SK-N-DZ (cell line): ENCODE measurements at regions not wholly inside any gene's neighbourhood (a gene's known extent, or its start where the extent isn't known, plus 50 kb on each side); places are given as distances from the start of the nearest gene placed in this dataset.
"Not testable (repeated sequence)": the region's sequence is repeated elsewhere in the genome, so short reads cannot be mapped to it uniquely, and the experiment has no call there.

Experiments
- DNase-seq: peaks from one replicate; pipeline ENCODE4 v3.0.0-alpha.2; 2015; ENCODE audit warnings: low spot score

DNA sequence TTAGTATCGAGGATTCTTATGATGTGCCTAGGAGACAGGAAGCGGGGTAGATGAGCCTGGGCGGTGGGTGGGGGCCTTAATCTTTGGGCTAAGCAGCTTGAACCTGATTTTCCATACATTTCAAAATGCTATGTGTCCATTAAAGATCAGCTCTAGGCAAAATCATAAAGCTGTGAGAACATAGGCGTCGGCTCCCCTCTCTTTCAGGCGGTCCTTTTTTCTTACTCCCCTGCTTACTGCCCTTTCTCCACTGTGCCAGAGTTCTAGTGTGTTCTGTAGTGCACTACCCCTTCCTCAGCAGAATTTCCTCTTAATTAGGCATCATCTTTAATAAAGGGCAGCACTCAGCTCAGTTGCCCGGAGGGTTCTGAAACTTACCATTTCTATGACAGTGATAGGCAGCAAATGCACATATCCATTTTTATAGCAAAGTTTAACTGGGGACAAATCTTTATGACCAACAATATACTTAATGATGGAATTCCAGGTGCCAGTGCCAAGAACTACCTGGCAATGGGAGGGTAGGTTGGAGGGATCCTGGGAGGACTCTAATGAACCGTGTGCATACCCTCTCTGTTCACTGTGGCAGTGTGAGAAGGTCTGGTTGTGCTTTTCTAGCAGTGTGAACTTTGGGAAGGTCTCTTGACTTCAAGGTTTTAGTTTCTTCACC, 404.5 kb upstream of the TPM1 start:
- DNase-seq, result no peak

DNA sequence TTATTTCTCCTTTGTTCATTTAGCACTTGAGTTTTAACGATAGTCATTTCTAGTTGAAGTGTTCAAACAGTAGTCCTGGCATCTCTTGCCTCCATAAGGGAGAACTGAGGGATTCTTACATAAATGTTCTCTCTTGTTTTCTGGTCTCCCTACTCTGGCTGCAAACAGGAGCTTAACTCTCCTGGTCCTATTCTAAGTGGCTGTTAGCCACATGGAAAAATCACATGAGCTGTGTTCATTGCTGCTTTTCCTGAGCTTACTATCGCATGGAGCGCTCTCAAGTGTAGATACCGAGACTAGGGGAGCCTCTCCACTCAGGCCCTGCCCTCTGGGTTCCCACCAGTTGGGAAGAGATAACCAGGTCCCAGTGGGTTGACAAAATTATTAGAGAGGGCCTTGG, 403.1 kb upstream of the TPM1 start:
- no peak for DNase-seq

DNA sequence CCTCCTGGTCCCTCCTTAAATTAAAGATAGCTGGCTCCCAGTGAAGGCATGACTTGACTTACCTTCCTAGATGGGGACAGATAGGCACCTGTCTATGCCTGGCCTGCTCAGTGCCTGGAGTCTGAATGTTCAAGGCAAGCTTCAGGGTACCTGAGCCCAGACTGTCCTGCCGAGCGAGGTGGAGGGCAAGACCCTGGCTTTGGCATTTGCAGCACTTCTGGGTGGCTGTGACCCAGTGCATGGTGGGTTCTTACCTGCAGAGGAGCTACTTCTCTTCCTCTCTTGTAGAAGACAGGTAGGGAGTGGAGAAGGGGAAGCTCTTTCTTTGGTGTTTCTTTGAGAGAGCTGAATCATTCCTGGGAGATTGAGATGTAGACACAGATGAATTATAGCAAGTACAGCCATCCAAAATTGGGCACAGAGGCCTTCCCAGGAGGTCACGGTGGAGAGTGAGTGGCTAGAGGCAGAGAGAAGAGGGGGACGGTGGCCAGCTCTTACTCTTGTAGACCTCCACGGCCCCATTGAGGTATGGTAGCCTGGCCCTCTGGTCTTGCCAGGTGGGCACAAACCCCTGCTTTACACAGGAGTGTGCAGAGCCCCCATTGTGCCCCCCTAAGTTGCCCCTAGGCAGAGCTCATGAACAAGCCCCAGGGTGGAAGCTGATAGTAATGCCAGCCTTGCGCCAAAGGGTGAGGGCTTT, 402.5 kb upstream of the TPM1 start:
- DNase-seq, result no peak

DNA sequence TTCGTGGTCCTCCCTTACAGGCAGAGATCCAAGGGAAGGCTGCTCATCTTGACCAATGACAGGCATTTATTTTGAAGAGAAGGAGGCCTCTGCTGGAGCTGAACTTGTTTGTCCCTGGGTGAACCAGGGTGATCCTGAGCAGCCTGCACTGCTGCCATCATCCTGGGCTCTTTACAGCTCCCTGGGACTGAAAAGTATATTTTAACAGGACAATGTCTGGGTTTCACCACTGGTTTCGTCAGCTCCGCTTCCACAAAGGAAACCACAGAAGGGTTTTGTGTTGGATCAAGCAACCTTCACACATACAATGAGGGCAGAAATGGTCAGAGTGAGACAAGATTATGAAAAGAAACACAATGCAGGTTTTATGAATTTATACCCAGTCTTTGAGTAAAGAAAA, 400.7 kb upstream of the TPM1 start:
- DNase-seq, result no peak

DNA sequence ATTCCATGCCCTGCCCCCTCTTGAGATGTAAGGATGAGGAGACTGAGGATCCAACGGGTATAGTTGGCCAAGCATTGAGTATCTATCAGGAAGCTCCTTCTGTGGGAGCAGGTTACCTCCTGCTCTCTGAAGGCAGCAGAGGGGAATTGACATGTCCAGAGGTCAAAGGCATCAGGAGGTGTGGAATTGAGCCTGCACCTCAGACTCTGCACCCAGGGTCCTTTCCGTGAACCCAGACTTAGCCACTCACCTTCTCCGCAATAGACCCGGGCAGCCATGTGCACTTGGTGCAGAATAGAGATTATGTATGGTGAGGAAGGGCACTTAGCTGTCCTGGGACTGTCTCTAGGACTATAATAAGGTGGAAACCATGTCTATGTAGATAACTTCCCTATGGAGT, 399.0 kb upstream of the TPM1 start:
- DNase-seq, result no peak

DNA sequence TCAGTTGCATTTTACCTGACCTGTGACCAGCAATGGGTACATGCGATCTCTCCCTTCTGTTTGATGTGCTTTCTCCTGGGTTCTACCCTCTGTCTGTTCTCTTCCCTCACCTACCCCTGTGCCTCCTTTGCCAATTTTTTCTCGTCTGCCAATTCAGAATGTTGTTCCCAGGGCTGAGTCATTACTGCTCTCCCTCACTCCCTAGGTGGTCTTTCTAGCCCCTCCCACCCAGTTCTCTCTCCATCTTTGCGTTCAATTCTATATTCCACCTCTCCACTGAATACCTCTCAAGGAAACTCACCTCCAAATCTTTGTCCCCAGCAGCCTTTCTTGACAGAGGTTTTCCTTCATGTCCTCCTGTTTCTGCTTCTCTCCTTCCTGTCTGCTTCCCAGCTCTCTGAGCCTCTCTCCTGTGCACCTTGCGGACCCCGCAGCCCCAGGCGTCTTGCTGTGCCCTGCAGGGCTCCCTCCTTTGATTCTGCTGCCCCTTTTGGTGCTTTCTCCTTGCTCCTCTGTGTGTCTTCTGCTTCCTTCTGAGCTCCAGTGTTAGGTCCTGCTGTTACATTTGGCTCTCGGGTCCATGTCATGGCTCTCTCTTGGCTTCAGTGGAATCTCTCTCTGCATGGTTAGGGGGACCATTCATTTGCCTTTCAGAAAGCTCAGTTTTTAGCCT, 398.2 kb upstream of the TPM1 start:
- no peak for DNase-seq

DNA sequence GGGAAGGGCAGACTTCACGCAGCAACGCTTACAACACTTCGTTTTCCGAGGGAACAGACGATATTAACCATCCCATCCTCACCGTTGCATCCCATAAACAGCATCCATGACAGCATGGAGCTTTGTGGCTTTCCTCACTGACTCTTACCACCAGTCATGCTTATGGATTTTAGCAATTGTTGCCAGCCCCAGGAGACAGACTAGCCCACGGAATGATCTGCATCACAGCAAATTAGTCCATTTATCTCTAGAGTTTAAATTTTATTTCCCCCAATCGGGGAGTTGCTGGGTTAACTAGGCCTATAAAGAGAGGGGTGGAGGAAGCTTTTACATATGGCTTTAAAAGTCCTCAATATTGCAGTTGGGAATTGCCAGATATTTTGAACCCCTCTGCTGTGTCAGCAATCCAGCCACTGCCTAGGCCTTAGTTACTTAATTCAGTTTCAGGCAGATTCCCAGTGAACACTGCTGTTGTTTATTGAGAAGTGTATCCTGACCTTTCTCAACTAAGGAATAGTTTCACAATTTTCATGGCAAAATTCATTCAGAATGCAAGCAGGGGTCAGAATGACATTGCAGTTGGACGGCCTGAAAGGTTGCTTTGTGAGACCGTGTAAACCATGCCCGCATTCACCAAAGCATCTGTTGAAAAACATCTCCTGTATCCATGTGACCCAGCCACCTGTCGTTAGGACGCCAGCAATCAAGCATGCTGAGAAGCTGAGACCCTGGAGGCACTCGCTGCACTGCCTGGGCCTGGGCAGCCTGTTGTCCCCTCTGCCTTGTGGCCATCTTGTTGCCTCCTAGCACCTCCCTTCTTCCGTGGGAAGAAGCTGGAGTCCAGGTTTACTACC, 397.4 kb upstream of the TPM1 start:
- DNase-seq, result no peak

DNA sequence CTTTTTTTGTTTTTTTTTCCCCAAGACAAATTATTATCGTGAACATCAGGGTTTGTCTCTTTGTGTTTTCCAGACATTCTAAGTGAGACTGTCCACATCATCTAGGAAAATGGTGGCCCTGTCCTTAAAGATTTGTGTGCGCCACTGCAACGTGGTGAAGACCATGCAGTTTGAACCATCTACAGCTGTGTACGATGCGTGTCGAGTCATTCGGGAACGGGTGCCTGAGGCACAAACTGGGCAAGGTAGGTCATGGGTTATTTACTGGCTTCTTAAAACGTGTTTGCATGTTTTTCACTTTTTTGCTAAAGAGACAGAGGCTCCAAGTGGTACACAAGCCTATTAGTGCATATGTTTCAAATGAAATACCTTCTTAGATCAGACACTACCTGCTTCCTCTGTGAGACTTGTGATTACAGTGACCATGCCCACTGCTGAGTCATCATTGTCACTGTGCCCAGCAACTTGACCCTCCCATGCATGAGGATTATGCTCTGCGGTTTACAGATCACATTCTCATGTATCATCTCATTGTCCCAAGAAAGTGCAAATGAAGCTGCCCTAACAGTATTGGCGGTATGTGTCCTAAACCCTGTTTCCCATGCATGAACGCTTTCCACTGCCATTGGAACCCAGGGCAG, 395.2 kb upstream of the TPM1 start:
- no peak for DNase-seq

DNA sequence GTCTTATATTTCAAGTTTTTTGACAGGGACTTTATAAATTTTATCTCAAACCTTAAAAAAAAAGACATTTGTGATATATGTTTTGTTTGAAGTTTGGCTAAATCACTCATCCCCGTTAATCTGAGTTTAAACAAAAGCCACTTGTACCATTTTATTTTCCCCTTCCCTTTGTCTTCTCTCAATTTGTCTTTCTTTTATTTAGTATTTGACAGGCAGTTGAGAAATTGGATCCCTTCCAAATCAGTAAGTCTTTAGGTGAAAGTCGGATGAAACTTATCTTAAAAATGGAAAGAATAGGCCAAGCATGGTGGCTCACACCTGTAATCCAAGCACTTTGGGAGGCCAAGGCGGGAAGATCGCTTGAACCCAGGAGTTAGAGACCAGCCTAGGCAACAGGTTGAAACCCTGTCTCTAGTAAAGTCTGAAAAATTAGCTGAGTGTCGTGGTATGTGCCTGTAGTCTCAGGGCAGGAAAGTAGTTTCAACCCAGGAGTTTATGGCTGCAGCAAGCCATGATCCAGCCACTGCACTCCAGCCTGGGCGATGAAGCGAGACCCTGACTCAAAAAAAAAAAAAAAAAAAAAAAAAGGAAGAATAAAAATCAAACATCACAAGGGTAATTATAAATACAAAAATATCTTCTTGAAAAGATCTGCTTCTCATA, 394.6 kb upstream of the TPM1 start:
- DNase-seq, result no peak

DNA sequence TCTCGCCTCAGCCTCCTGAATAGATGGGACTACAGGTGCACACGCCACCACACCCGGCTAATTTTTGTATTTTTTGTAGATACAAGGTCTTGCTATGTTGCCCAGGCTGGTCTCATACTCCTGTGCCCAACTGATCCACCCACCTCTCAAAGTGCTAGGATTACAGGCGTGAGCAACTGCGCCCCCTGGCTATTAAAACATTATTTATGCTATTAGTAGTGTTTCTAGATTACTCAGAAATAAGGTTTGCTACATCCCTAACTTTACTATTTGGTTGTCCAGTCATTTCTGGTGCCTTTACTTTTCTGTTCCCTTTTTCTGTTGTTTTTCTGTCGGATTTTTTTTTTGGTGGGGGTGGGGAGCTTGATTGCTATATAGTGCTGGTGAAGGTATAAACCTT, 393.6 kb upstream of the TPM1 start:
- DNase-seq, result no peak

DNA sequence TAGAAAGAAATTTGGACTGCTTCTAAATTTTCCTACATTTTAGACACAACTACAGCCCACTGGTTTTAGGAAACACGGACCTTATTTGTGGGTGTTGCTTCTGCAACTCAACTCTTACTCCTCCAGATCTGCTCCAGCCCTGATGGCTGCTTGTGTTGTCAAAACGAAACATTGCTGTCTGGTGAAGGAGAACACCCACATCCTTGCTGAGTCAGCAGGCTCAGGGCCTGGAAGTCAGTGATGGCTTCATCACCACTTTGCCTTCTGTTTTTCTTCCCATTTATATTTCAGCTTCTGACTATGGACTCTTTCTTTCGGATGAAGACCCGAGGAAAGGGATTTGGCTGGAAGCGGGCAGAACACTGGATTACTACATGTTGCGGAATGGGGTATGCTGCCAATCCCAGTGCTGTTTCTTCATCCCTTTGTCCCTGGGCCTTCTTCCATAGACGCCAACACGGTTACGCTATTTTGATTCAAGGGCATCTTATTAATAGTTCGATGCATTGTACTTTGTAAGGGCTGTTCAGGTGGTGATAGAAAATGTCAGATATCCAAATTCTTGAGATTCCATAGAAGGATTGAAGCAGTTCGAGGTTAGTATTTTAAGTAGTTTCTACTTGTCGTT, 392.6 kb upstream of the TPM1 start:
- DNase-seq, result no peak

DNA sequence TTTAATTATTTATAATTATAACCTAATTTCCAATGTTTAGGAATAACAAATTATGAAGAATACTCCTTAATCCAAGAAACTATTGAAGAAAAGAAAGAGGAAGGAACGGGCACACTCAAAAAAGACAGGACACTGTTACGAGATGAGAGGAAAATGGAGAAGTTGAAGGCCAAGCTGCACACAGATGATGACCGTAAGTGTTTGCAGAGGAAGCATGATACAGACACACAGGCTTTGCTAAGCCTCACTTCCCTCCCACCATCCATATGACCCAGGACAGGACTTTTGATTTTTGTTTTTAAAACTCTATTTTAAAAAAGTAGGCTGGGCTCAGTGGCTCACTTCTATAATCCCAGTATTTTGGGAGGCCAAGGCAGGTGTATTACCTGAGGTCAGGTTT, 389.4 kb upstream of the TPM1 start:
- DNase-seq, result no peak

DNA sequence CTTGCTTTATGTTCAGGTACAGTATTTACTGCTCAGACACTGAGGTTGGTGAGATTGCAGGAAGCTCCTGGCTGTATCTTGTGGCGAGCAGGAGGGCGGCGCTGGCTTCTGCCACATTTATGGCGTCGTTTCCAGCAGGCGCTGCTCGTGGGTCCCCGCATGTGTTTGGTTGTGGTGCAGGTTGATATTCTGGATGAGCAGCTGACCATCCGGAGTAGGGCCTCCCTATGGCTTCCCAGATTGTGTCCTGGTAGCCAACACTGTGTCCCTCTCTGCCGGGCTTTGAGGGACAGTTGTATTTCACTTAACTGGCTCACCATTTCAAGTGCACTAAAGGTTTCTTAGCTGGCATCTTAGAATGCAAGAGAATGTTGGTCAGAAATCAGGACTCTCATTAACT, 386.5 kb upstream of the TPM1 start:
- no peak for DNase-seq

DNA sequence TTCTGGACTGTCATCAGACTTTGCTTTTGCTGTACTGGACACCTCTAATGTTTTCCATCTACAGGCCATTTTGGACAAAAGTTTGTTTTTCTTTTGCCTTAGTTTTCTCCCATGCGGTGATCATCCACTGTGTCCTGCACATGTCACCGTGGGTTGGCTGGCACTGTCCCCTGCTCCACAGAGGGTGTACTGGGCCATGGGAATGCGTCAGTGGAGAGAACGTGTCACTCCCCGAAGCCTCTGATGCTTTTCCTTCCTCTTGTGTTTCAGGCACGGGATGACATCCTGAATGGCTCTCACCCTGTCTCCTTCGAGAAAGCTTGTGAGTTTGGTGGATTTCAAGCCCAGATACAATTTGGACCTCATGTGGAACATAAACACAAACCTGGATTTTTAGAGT, 385.0 kb upstream of the TPM1 start:
- not testable (repeated sequence) for DNase-seq

DNA sequence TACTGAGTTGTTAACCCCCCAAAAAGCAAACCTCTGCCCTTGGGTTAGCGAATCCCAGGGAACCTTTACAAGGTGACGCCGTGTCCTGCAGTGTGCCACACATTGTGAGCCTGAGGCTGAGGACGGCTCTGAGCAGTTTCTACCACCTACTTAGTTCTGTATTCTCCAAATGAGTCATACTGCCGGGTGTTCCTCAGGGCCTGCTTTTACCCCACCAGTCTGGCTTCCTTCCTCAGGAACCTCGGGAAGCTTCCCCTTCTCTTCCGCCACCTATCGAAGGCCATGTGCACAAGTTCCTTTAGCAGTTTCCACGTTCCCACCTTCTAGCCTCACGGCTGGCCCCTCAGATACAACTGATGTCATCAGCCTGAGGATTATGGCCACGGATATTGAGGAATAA, 384.0 kb upstream of the TPM1 start:
- DNase-seq, result no peak

DNA sequence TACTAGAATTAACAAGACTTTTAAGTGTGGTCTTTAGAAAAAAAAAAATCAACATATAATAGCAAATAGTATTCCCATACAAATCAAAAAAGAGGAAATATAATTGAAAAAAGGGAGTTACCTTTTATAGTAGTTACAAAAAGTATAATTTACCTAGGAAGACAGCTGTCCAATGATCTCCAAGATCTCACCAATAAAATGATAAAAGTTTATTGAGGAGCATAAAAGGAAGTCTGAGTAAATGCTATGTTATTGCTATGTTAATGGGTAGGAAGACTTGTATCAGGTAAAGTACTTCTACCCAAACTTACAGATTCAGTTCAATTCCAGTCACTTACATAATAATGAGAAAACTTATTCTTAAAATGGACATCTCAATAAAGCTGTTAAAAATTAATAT, 379.0 kb upstream of the TPM1 start:
- DNase-seq, result no peak

DNA sequence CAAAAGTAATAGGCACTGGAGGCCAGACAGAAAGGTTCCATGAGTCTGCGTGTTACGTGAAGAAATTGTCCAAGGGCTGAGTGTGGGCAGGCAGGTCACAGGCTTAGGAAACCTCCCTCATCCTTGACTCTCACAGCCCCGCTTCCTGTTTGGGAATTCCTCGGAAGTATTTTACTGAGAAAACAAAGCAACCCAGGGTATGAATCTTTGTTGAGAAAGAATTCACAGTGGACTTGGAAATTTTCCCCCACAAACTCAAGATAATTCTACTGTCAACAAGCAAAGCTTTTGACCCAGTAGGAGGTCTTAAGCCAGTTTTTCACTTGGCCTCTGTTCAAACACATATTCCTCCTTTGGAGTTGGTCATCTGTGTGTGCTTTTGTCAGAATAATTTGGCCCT, 377.1 kb upstream of the TPM1 start:
- no peak for DNase-seq

DNA sequence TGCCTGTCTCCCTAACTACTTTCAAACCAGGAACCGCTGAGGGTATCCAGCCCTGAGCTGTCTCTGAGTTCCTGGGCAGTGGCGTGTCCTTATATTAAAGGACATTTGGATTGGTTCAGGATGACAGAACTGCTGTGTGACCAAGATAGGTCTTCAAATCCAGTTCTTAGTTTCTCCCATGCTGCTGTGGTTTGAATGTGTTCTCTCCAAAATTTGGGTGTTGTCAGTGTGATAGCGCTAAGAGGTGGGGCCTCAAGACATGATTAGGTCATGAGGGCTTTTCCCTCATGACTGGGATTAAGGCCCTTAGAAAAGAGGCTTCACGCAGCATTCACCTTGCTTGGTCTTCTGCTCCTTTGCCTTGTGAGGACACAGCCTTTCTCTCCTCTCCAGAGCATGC, 376.5 kb upstream of the TPM1 start:
- DNase-seq, result peak; percentile 75

DNA sequence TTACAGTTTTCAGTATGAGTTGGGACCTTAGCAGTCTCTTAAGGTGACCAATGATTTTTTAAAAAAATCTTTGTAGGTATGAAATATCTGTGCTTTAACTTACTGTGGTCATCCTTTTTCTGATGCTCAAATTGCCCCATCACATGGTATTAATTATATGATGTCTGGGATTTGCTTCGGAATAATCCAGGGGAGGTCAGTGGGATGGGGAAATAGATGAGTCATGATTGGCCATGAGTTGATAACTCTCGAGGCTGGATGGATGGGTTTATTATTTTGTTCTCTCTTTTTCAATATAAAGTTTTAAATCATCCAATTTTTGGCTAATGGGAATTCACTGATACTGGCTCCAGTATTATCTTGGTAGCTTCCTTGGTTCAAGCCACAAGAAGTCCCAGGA, 370.3 kb upstream of the TPM1 start:
- no peak for DNase-seq

DNA sequence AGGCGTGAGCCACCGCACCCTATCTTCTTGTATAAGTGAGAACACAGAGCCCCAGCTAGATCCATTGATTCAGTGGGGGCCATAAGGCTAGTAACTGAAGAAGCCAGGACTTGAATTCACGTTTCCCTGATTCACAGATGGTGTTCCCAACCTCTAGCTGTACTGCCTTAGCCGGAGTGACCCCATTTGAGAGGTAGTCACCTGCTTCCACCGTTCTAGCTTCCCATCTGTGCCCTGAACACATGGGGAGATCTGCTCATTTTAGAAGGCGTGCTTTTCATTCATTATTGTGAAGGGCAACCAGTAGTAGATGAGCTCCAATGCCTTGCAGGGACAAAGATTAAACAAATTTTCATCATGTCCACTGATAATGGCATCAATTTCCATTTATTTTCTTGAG, 365.7 kb upstream of the TPM1 start:
- no peak for DNase-seq
